DND-41 (cell line): ENCODE measurements at regions not wholly inside any gene's neighbourhood (a gene's known extent, or its start where the extent isn't known, plus 50 kb on each side); places are given as distances from the start of the nearest gene placed in this dataset.

Experiments used
- CTCF ChIP-seq: IDR thresholded peaks from 2 replicates; pipeline ENCODE4 v1.5.1; 2012; ENCODE audit warnings: borderline replicate concordance, low read length, moderate library complexity, mild to moderate bottlenecking; ENCODE audit not compliant: poor library complexity, severe bottlenecking; ENCODE audit errors: extremely low read depth
- EZH2 ChIP-seq: IDR thresholded peaks from 3 replicates; pipeline ENCODE4 v1.6.1; 2012; ENCODE audit warnings: borderline replicate concordance, low read depth, mild to moderate bottlenecking, moderate library complexity, low read length, inconsistent platforms; ENCODE audit not compliant: severe bottlenecking

GRCh38 chr17:12421646-12422306, 243.9 kb upstream of the MYOCD start:
- no peak for TF ChIP-seq CTCF
- no peak for TF ChIP-seq EZH2
